GM18499 (cell line): ENCODE measurements at regions not wholly inside any gene's neighbourhood (a gene's known extent, or its start where the extent isn't known, plus 50 kb on each side); places are given as distances from the start of the nearest gene placed in this dataset.

Source experiments
- ATAC-seq: cut with Tn5 transposase; IDR thresholded peaks from one replicate; pipeline ENCODE4 v1.9.1; 2021; ENCODE audit warnings: moderate number of reproducible peaks; ENCODE audit not compliant: insufficient read depth, unreplicated experiment

GRCh38 chr6:40713002-40713719, 126.0 kb upstream of the LRFN2 start:
- no peak for ATAC-seq

DNA sequence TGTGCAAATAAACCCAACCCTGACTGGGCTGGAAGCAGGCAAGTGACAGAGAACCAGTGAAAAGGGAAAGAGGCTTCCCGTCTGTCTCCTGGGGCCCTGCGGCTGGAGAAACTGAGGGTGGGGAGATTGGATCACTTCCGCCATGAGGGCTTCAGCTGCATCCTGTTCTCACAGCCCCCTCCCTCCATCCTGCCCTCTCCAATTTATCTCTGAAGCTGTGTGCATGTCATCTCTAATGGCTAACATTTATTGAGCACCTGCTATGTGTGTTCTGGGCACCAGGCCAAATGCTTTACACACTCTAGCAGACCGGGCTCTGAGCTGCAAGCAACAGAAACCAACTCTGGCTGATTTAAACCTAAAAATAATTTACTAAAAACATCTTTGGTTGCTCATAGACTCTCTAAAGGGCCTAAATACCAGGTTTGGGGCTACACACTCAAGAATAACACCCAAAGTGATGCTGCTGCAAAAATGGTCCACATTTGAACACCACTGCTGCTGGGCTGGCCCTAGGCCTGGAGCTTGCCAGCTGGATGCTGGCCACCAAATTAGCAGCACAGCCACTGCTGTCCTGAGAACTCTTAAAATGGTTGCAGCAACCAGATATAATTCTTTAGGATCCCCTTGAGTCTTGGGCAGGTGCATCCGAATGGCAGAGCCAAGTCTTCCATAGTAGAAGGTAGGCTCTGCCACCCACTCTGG, 123.6 kb upstream of the LRFN2 start:
- ATAC-seq = no peak

GRCh38 chr6:40708049-40708448, 120.9 kb upstream of the LRFN2 start:
- no peak for ATAC-seq

- no peak for ATAC-seq
Observed at GRCh38 chr6:40706178-40706577, 119.0 kb upstream of the LRFN2 start.

- no peak for ATAC-seq
Observed at GRCh38 chr6:40705354-40705753, 118.2 kb upstream of the LRFN2 start.

DNA sequence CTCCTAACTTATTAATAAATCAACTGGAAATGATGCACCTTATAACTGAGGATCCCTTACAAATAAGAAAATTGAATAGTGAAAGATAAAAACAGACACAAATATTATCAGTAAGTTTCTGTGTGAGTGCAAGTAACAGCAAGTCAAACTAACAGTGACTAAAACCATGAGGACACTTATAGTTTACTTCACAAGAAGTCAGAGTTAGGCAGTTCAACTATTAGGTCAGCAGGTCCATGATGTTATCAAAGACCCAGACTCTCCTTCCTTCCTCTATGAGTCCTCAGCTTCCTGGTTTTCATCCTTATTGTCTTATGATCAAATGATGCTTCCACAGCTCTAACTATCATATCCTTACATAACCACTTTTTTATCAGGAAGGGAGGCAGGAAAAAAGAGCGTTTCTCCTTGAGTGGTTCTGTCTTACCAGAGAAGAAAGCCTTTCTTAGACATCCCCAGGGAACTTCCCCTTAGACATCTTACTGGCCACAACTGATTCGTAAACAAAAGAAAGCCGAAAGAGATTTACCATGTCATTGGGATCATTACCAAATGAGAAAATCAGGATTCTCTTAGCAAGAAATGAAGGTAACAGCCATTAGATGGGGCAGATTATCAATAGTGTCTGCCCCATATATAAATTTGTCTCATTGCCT, 114.3 kb upstream of the LRFN2 start:
- no peak for ATAC-seq

- ATAC-seq = no peak
Observed at GRCh38 chr6:40700006-40700580, 112.9 kb upstream of the LRFN2 start.

DNA sequence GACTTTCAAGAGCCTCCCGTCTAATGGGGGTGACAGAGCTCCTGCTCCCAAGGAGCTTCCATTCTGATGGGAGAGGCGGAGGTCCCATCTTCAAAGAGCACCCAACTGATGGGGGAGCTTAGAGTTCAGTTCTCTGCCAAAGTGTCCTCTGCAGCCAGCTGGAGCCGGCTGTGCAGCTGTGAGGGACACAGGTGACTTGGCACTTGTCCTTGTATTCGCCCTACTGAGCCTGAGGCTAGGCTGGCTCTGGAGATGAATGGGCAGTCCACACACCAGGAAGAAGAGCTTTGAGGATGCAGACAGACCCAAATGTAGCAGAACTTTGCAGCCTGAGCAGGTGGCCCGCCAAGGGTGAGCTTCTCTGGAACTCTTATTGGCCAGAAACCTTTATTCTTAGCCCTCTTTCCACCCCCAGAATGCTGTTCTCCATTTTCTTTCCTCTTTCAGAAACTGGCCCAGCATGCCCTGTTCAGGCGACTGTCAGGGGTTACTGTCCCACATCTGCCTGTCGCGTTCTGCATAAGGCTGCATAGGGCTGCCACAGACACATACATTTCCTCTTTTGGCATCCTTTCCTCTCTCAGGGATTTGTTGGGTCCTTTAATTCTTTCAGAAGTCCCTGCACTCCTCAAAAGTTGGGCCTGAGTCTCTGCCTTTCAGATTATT, 108.7 kb upstream of the LRFN2 start:
- no peak for ATAC-seq

DNA sequence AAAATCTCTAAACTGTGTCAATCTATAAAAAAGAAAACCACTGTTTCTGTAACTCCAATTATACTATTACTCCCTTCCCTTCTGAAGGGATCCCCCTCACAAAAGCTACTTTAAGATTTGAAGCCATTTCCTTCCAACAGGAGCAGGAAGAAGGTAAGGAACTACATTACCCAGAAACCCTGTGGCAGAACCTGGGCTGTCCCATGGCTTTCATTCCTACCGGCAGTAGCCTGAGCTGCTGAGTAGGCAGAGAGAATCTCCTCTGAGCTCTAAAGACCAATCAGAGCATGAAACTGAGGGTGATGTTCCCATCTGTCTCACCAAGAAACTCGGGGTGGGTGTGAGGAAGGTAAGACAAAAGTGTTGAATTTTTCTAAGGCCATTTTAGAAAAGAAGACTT, 108.0 kb upstream of the LRFN2 start:
- ATAC-seq = no peak

DNA sequence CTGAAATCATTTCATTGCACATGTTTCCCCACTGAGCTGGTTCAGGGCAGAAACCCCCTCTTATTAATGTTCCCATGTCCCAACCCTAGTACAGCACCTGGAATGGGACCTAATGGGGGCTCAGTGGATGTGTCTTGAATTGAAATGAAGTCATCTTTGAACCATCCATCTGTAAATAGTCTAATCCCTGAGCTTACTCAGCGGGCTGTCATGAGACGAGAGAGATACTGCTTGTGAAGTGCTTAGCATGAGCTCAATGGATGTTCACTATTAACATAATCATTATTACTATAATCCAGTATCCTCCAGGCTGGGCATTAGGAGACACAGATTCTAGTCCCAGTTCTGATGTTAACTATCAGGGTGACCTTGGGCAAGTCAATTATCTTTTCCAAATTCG, 106.6 kb upstream of the LRFN2 start:
- no peak for ATAC-seq

- no peak for ATAC-seq
Observed at GRCh38 chr6:40692337-40692736, 105.2 kb upstream of the LRFN2 start.

DNA sequence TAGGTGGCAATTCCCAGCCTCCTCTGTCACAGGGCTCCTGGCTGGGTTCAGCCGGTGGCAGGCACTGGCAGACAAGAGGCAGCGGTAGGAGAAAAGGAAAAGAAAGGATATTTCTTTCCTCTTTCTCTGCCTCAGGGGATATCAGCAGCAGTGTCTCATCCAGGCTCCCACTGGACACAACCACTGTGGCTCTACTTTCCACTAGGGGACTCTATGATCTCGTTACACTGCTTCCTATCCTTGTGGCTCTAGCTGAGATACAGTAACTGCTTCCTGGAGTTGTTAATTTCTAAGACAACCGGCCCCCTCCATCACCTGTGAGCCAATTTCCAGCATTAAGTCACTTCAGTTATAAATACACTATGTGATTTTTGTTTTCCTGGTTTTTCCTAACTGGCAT, 102.0 kb upstream of the LRFN2 start:
- ATAC-seq = no peak

- ATAC-seq = no peak
Observed at GRCh38 chr6:40688214-40688761, 101.1 kb upstream of the LRFN2 start.

- ATAC-seq = no peak
Observed at GRCh38 chr6:40685862-40686261, 98.7 kb upstream of the LRFN2 start.

GRCh38 chr6:40681622-40682021, 94.5 kb upstream of the LRFN2 start:
- ATAC-seq = no peak

GRCh38 chr6:40678941-40679340, 91.8 kb upstream of the LRFN2 start:
- ATAC-seq = no peak

DNA sequence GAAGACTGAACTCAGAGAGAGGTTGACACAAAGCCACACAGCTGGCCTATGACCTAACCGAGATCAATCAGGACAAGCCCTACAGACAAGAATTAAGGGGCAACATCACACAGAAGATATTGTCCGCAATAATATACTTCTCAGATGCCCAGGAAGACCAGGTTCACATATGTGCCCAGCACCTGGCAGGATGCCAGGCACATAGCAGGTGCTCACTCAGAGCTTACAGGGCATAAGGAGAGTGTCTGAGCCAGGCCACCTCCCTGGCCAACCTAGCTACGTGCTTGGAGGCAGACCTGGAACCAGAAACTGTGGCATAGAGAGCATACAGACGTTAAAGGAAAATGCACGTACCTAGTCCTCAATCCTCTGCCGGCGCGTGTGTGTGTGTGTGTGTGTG, 87.0 kb upstream of the LRFN2 start:
- ATAC-seq = no peak

GRCh38 chr6:40672087-40672486, 84.9 kb upstream of the LRFN2 start:
- ATAC-seq = no peak

DNA sequence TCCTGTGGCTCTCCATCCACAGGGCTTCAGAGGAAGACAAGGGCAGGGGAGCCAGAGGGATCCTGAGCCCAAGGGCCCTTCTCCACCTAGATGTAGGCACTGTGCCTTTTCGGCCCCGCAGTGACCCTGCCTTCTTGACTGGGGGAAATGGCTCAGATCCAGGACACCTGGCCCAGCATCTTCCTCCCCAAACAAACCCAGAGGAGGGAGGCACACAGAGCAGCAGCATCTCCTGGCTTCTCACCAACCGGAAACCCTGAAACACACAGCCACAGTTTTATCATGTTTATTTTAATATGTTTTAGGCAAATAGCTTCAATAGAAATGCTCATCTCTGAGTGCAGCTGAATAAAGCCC, 84.5 kb upstream of the LRFN2 start:
- no peak for ATAC-seq

DNA sequence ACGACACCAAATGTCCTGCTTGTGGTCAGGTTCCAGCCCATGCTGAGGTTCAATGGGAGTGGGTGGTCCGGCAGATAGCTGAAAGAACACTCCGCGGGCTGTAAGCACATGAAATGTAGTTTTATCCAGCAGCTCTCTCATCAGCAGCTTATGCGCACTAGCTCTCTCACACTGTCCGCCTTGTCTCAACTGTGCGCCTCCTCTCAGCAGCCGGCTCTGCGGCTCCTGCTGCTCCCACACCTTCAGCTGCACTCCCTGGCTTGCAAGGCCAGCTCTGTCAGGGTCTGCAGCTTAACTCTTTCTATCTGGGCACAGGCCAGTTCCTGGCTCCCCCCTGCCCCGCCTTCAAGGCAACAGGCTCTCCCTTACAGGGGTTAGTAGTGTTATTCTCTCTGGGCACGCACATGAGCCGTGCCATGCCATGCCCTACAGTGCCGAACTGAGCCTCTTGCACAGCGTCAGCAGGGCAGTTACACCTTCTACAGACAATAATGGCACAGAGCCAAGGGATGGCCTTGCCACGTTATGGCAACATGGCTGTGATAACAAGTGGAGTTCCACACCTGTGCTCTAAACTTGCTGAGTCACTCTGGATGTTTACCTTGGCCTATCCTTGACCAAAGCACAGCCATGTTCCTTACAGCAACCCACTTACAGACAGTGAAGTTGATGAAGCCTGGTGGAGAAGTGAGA, 84.0 kb upstream of the LRFN2 start:
- no peak for ATAC-seq
